GM12801 (cell line): ENCODE measurements at regions not wholly inside any gene's neighbourhood (a gene's known extent, or its start where the extent isn't known, plus 50 kb on each side); places are given as distances from the start of the nearest gene placed in this dataset.

Experiments used
- TF ChIP-seq, protein P1 (sequence below): IDR thresholded peaks from one replicate; pipeline ENCODE4 v1.5.1; 2011; ENCODE audit warnings: control low read depth; ENCODE audit not compliant: insufficient read length; ENCODE audit errors: extremely low read depth

DNA sequence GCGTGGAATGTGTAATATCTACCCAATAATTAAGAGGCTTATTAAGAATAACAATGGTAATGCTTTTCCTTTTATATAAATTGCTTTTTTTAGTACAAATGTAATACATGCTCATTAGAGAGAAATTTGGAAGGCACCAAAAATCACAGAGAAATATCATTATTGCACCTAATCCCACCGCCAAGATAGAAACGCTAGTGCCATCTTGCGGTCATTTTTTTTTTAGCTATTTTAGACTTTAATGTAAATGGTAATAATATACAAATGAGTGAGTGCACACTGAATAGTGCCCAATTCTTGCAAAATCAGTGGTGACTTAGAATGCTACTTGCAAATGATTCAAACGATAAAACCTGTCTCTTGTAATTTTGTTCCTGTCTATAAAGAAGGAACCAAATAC is 576.8 kb upstream of the TMEM132C start:
- TF ChIP-seq, protein P1, sequence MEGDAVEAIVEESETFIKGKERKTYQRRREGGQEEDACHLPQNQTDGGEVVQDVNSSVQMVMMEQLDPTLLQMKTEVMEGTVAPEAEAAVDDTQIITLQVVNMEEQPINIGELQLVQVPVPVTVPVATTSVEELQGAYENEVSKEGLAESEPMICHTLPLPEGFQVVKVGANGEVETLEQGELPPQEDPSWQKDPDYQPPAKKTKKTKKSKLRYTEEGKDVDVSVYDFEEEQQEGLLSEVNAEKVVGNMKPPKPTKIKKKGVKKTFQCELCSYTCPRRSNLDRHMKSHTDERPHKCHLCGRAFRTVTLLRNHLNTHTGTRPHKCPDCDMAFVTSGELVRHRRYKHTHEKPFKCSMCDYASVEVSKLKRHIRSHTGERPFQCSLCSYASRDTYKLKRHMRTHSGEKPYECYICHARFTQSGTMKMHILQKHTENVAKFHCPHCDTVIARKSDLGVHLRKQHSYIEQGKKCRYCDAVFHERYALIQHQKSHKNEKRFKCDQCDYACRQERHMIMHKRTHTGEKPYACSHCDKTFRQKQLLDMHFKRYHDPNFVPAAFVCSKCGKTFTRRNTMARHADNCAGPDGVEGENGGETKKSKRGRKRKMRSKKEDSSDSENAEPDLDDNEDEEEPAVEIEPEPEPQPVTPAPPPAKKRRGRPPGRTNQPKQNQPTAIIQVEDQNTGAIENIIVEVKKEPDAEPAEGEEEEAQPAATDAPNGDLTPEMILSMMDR: no peak

DNA sequence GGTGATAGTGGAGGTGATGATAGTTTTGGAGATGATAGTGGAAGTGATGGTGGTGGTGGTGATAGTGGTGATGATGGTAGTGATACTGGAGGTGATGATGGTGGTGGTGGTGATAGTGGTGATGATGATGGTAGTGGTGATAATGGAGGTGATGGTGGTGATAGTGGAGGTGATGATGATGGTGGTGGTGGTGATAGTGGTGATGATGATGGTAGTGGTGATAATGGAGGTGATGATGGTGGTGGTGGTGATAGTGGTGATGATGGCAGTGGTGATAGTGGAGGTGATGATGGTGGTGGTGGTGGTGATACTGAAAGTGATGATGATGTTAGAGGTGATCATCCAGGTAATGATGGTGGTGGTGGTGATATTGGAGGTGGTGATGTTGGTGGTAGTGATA is 570.0 kb upstream of the TMEM132C start:
- TF ChIP-seq, protein P1: no peak

GRCh38 chr12:127703026-127703425 is 563.9 kb upstream of the TMEM132C start:
- TF ChIP-seq, protein P1: no peak

- TF ChIP-seq, protein P1: no peak
Measured at GRCh38 chr12:127711108-127711507, 555.9 kb upstream of the TMEM132C start.

DNA sequence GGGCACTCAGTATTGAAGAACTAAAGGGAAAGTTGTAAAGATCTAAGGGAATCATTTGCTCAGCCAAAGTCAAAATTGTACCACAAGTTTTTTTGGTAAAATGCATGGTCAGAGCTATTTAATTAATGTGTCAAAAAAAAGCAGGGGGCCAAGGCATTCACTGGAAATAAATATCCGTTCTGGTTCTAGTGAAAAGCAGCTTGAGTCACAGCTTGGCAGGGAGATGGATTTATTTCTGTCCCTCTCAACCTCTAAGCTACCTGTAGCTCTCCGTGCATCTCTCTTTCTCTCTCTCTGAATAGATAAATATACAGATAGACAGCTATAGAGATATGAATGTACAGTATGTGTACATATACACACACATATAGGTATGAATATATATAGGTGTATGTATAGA is 554.4 kb upstream of the TMEM132C start:
- TF ChIP-seq, protein P1: no peak

- TF ChIP-seq, protein P1: no peak
Measured at GRCh38 chr12:127716166-127716565, 550.8 kb upstream of the TMEM132C start.

GRCh38 chr12:127717278-127717677 is 549.7 kb upstream of the TMEM132C start:
- TF ChIP-seq, protein P1: no peak

DNA sequence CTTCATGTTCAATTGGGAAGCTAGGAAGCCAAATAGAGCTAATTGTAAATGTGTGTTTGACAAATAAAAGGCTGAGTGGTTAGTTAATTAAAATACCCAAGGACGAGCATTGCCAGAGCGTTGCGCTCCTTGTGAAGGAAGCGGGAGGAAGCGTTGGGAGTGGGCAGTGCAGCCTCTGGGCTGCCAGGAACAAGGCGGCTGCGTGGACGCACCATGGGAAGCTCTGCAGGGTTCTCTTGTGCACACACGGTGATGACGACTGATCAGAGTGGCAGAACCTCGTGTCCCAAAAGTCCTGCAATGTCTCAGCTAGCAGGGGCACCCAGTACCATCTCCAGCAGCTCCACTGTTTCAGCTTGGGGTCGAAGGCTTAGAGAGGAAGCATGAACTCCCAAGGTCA is 546.6 kb upstream of the TMEM132C start:
- TF ChIP-seq, protein P1: no peak
